WTC11 (cell line): ENCODE measurements at regions not wholly inside any gene's neighbourhood (a gene's known extent, or its start where the extent isn't known, plus 50 kb on each side); places are given as distances from the start of the nearest gene placed in this dataset.

Source experiments
- ATAC-seq: fragments of 200-7000 bp; cut with Tn5 transposase; 2 replicates; pipeline ENCODE4 v1.10.0; 2021; ENCODE audit warnings: mild to moderate bottlenecking, moderate library complexity
- CTCF ChIA-PET: fragments of 300-600 bp; sonication (Branson Sonifier 250); formaldehyde crosslinking; loops from one replicate; lab custom pipeline; 2021; ENCODE audit warnings: antibody characterized with exemption; lab: Charles Lee
- POLR2A ChIA-PET: fragments of 350-600 bp; sonication (Branson Sonifier 250); formaldehyde crosslinking; loops from one replicate; lab custom pipeline; 2021; ENCODE audit warnings: antibody characterized with exemption; lab: Charles Lee
- DNase-seq: peaks from one replicate; pipeline ENCODE4 v3.0.0; 2021; ENCODE audit warnings: low spot score
- H3K27ac Mint-ChIP-seq: 2 replicates; pipeline ENCODE4 v1.8.0; 2021; ENCODE audit warnings: mixed read lengths
- H3K27me3 Mint-ChIP-seq: 2 replicates; pipeline ENCODE4 v1.8.0; 2021; ENCODE audit warnings: low read depth, mild to moderate bottlenecking, moderate library complexity, mixed read lengths
- H3K36me3 Mint-ChIP-seq: 2 replicates; pipeline ENCODE4 v1.8.0; 2021; ENCODE audit warnings: mixed read lengths
- H3K4me1 Mint-ChIP-seq: 2 replicates; pipeline ENCODE4 v1.8.0; 2022; ENCODE audit warnings: mixed read lengths
- H3K4me3 Mint-ChIP-seq: 2 replicates; pipeline ENCODE4 v1.8.0; 2021; ENCODE audit warnings: mild to moderate bottlenecking, moderate library complexity, mixed read lengths
- H3K9me3 Mint-ChIP-seq: 2 replicates; pipeline ENCODE4 v1.8.0; 2021; ENCODE audit warnings: mixed read lengths
- CBFB ChIP-seq: sonication (generic); formaldehyde crosslinking; IDR thresholded peaks from 2 replicates; pipeline ENCODE4 v1.8.1; 2022; ENCODE audit warnings: mild to moderate bottlenecking, low read depth, missing genetic modification reagents
- CREB1 ChIP-seq: sonication (generic); formaldehyde crosslinking; IDR thresholded peaks from 2 replicates; pipeline ENCODE4 v1.8.0; 2023; ENCODE audit warnings: mild to moderate bottlenecking, missing genetic modification reagents
- EMX1 ChIP-seq: fragments of 250-450 bp; sonication (Bioruptor Pico); IDR thresholded peaks from 2 replicates; pipeline ENCODE4 v1.8.0; 2021; ENCODE audit warnings: mild to moderate bottlenecking
- MXD4 ChIP-seq: fragments of 250-450 bp; sonication (Bioruptor Pico); IDR thresholded peaks from 2 replicates; pipeline ENCODE4 v1.8.0; 2021; ENCODE audit warnings: mild to moderate bottlenecking, moderate library complexity, borderline replicate concordance
- RORB ChIP-seq: fragments of 250-450 bp; sonication (Bioruptor Pico); IDR thresholded peaks from 2 replicates; pipeline ENCODE4 v1.9.0; 2021; ENCODE audit warnings: mild to moderate bottlenecking
- ZNF219 ChIP-seq: sonication (generic); formaldehyde crosslinking; IDR thresholded peaks from 2 replicates; pipeline ENCODE4 v1.8.0; 2023; ENCODE audit warnings: missing genetic modification reagents, mild to moderate bottlenecking, borderline replicate concordance
- TF ChIP-seq, protein P1 (sequence below): sonication (generic); formaldehyde crosslinking; IDR thresholded peaks from 2 replicates; pipeline ENCODE4 v1.8.1; 2023; ENCODE audit warnings: mild to moderate bottlenecking, missing genetic modification reagents, borderline replicate concordance

DNA sequence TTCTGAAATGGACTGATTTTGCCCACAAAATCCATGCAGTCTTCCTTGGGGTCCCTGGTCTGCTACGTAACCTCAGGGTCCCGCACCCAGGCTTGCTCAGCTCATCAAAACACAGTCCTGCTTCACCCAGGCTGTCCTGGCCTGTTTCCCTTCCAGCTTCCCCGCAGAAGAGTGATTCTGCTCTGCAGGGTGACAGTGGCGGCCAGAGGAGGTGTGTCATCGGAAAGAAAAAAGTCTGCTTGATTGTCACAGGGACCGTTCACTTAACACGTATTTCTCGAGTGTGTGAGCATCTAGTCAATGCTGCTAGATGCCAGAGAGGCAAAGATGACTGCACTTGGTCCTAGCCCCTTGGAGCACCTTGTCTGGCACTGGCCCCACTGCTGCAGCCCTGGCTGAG is 50.1 kb upstream of the ABHD2 start:
- ATAC-seq: no peak
- no peak for DNase-seq
- TF ChIP-seq EMX1 (CRISPR knock-in tag): no peak
- no peak for TF ChIP-seq MXD4 (CRISPR knock-in tag)
- TF ChIP-seq ZNF219 (CRISPR knock-in tag): no peak
- TF ChIP-seq RORB: no peak
- TF ChIP-seq CREB1: no peak
- TF ChIP-seq CBFB (CRISPR knock-in tag): no peak
- TF ChIP-seq, protein P1, sequence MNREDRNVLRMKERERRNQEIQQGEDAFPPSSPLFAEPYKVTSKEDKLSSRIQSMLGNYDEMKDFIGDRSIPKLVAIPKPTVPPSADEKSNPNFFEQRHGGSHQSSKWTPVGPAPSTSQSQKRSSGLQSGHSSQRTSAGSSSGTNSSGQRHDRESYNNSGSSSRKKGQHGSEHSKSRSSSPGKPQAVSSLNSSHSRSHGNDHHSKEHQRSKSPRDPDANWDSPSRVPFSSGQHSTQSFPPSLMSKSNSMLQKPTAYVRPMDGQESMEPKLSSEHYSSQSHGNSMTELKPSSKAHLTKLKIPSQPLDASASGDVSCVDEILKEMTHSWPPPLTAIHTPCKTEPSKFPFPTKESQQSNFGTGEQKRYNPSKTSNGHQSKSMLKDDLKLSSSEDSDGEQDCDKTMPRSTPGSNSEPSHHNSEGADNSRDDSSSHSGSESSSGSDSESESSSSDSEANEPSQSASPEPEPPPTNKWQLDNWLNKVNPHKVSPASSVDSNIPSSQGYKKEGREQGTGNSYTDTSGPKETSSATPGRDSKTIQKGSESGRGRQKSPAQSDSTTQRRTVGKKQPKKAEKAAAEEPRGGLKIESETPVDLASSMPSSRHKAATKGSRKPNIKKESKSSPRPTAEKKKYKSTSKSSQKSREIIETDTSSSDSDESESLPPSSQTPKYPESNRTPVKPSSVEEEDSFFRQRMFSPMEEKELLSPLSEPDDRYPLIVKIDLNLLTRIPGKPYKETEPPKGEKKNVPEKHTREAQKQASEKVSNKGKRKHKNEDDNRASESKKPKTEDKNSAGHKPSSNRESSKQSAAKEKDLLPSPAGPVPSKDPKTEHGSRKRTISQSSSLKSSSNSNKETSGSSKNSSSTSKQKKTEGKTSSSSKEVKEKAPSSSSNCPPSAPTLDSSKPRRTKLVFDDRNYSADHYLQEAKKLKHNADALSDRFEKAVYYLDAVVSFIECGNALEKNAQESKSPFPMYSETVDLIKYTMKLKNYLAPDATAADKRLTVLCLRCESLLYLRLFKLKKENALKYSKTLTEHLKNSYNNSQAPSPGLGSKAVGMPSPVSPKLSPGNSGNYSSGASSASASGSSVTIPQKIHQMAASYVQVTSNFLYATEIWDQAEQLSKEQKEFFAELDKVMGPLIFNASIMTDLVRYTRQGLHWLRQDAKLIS (CRISPR knock-in tag): no peak
- Mint-ChIP-seq H3K27ac (no peak overlapping the region), H3K9me3 (no peaks in the 10 kb centered on the region), H3K4me3 (no peak overlapping the region), H3K36me3 (no peaks in the 10 kb centered on the region), H3K4me1 (peaks cover 8% of the 10 kb centered on the region), H3K27me3 (peaks cover 3% of the 10 kb centered on the region)
- ChIA-PET CTCF (interaction anchor here (0.6 to 2.3 kb wide), 9 partner anchors 14 to 159 kb away, joined by 3 to 10 read pairs (median 4); partner anchors contain the start of gene ABHD2), POLR2A (no interaction called here)
